M059J (cell line): ENCODE measurements at regions not wholly inside any gene's neighbourhood (a gene's known extent, or its start where the extent isn't known, plus 50 kb on each side); places are given as distances from the start of the nearest gene placed in this dataset.
"Not testable (repeated sequence)": the region's sequence is repeated elsewhere in the genome, so short reads cannot be mapped to it uniquely, and the experiment has no call there.

Experiments
- DNase-seq: peaks from one replicate; pipeline ENCODE4 v3.0.0-alpha.2; 2012; ENCODE audit warnings: low read depth

DNA sequence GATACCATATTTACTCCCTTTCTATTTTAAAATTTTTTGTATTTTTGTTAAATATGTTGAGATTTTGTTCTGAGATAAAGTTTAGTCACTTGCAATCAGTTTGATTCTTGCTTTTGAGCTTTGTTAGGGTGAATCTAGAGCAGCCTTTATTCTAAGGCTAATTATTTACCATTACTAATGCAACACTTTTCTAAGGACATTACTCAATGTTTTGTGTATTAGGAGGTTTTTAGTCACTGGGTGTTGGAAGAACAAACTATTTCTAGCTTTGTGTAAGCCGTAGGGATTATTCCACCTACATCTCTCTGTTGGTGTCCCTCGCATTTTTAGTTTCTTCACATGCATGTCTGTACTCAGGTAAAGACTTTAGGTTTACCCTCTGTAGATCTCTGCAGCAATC is 379.5 kb upstream of the CD180 start:
- no peak for DNase-seq

DNA sequence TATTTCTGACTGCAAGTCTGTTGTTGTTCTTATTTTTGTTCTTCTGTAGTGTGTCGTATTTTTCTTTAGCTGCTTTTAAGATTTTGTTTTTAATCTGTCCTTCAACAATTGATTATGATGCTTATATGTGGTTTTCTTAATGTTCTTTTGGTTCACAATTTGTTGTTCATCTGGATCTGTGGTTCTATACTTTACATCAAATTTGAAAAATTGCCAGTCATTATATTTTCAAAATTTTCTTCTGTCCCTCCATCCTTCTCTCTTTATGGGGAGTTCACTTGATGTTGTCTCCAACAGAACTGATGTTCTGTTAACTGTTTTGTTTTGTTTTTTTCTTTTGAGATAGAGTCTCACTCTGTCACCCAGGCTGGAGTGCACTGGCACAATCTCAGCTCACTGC is 378.5 kb upstream of the CD180 start:
- DNase-seq: no peak

DNA sequence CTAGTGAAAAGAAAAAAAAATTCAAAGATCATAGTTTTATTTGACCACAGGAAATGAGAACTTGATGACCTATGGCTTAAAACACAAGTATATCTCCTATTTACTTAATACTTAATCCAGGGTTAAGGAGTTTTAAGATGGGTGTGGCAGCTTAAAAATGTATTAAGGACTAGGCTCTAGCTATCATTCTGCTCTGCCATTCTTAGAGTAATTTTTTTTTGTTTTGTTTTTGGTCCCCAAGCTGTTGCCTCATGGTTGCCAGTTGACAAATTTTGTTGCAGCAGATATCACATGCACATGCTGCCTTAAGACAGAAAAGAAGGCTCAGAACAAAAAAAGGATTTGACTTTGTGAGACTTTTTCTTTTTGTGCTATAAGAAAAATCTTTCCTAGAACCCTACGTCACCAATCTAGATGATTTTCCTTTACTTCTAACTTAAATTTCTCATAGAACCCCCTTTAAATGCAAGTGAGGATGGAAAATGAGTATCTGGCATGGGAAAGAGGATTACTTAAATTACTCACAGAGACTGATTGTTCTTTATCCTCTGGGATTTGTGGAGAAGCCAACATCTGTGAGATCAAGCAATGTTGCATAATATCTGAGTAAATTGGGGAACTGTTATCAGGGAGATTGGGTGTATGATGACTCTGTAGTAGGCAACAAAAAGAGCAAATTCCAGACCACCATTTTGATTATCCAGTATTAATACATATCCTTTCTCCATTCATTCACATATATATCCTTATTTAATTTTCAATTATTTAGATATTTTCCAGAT is 364.7 kb upstream of the CD180 start:
- DNase-seq: no peak

DNA sequence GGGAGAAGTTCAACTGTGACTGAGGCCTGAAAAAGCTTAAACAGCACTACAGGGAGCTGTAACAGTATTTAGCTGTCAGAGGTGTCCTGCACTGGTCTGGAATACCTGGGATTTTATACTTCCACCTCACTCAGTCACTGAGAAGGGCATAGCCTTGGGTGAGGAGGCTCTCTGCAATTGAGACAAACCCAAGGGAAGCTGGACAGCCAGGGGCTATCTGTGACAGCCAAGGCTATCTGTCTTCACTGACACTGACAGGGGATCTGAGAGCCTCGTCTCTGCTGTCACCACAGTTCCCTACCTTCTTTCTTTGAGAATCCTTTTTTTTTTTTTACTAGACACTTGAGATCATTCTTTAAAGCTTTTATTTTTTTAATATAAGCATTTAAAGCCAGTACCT is 356.2 kb upstream of the CD180 start:
- no peak for DNase-seq

DNA sequence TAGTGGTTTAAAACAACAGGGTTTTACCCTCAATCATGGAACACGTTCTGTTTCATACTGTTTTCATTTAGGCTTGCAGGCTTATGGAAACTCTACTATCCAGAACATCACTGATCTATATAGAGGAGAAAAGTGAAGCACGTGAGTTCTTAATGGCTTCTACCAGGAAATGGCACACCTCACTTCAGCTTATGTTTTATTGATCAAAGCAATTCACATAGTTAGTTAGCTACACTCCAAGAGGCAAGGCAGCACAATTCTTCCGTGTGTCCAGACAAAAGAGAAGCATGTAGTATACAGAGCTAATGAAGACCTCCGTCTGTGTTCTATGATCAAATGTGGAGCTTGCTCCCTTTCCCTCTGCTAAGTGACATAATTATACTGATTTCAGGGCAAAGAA is 353.3 kb upstream of the CD180 start:
- DNase-seq: no peak

DNA sequence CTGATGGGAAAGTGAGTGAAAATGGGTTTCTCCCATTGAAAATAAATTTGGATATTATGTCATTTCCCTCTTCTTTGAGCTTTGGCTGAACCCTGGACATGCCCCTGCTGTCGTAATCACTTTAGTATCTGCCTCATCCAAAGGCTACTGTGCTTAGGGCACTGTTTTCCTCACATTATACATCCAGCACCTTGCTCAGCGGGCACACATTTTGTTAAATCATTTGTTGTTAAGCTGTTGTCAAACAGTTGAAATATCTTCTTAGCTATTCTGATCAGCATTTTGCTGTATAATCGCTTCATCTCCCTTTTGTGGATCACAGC is 352.7 kb upstream of the CD180 start:
- no peak for DNase-seq

DNA sequence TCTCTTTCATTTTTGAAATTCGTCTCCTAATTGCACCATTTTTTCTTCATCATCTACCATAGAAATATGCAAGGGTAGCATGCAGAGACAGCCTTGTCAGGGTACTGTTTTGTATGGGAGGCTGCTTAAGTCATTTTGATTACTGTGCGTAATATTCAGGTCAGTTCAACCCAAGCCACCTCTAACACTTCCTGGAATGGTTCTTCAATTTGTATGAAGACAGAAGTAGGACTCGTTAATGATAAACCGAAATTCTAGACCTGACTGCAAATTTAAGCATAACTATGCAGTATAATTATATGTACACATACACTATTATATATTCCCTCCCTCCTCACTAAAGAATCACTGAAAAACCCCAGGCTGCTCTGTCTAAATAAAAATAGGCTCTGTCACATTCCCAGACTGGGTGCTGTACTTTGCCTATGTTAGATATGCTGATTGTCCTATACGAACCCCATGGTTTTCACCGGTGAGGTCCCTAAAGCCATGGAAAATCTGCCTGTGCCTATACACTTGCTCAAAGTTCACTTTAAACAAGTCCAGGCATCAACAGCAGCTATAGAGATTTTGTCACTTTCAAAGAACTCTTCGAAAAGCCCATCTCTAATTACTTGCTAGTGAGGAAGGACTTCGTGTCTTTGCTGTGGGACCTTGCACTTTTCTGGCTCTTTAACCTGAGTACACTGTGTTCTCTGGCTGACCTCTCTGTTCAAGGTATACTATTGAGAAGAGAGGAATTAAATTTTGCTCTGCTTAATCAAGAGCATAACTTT is 352.1 kb upstream of the CD180 start:
- DNase-seq: no peak

DNA sequence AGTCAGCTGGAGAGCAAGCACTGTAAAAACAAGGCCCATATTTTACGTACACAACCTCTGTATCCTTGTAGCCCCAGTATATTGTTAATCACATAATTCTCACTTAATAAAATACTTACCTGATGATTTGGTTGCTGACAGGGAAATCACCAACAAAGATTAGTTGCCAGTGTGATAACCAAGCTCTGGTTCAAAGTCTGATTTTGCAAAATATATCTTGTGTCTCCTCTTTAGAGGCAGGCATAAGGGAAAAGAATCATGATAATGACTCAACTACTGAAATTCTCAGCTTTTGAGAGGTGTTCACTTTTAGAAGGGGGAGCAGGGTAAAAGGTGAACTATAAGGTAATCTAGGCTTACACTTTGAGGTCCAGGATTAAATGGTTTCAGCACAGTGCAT is 351.1 kb upstream of the CD180 start:
- DNase-seq: no peak

DNA sequence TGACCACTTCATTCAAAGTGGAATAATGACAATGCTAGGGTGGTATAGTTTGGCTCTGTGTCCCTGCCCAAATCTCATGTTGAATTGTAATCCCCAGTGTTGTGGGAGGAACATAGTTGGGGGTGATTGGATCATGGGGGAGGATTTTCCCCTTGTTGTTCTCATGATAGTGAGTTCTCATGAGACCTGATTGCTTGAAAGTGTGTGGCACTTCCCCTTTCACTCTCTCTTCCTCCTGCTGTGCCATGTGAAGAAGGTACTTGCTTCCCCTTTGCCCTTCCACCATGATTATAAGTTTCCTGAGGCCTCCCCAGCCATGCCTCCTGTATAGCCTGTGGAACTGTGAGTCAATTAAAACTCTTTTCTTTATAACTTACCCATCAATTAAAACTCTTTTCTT is 348.3 kb upstream of the CD180 start:
- not testable (repeated sequence) for DNase-seq

DNA sequence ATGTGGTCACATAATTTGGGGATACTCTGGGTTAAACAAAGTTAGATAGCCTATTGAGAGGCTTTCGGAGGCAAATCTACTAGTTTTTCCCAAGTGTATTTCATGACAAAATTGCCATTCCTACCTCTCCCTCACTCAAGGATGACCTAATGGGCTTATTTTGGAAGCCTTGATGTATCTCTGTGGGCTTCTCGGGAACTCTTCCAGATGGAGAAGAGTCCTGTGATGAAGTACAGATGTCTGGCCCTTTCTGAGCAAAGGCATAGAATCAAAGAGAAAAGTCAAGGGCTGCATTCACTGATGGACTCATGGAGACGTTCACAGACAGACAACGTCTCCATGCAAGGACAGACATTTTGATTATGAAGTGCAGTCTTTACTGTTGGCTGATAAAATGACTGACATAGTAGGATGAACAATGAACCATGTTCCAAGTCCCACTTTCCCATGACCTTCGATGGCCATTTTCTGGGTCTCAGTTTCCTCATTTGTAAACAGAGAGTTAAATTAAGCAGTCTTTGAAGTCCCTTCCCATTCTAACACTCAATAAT is 347.2 kb upstream of the CD180 start:
- no peak for DNase-seq

DNA sequence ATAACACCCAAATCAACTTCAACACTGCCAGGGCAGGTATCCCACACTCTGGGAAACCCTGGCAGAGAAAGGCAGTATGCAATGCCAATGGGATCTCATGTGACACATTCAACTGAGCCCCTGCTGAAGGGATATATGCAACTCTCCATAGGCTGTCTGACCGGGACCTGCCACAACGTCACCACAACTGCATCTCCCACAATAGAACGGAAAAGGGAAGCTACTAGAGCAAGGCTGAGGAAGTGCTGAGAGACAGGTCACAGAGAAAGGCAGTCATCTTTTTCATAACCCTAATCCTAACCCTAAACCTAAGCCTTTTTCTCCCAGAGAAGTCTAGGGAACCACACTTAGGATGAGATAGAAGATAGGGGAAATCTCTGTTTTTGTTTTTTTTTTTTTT is 345.9 kb upstream of the CD180 start:
- DNase-seq: no peak

DNA sequence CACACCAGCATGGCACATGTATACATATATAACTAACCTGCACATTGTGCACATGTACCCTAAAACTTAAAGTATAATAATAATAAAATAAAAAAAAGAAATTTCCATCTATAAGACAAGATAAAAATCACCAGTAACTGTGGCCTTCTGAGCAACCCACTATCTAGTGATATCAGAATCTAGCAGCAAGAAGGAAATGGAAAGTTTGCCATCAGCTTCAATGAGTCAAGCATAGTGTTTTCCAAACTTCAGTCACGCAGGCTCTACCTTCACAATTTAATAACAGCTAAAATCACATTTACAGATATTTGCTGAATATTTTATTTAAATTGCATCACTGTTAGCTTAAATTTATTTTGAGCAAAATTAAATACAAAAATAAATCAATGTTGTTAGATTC is 345.3 kb upstream of the CD180 start:
- no peak for DNase-seq

DNA sequence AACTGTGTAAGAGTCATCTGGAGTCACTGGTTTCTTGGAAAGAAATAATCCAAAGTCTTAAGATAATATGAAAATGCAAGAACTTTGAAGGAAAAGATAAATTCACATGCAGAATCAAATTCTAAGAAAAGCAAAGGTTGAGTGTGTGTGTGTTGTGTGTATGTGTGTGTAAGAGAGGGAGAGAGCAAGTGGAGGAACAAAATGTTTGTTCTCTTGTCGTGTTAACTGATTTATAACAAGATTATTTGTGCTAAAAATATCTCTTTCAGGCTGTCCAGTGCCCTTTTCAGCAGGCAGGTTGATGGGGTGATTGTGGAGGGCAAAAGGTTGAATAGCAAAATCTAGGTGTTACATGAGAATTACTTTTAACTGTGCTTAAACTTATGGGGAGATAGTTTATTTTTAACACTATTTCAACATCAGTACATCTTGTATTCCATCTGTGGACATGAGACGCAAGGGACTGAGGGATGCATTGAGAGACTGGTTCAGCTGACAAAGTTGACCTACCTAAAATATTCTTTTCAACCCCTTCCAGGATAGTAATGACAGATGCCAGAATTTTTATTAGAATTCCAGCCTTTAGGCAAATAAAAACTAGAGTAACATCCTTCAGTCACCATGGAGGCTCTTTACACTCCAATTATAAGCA is 342.4 kb upstream of the CD180 start:
- DNase-seq: no peak

DNA sequence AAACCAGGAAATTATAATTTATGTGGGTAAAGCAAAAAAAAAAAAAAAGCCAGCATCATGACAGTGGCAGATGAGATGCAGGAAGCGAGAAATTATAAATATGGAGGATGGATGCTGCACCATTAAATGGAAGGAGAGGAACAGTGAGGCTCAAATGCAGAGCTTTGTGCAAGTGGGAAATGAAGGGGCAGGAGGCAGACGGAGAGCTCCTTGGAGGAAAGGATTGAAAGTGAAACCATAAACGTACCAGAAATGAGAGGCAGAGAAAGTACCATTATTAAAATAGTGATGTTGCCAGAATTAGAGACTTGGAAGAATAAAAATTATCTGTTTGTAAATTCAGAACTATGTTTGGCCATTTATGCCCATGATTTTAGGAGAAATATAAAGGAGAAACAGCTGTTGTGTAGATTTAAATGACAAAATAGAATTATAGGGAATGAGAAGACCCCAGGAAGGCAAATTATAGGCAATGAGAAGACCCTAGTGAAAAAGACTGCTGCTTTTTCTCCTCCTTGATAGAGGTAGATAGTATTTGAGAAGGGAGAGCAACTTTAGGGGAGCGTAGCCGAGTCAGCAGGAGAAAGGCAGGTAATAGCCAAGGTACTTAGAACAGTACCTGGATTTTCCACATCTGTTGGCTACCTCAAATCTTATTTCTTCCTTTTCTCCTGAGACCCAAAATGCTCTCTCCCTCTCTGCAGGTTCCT is 341.0 kb upstream of the CD180 start:
- peak; percentile 15 for DNase-seq

DNA sequence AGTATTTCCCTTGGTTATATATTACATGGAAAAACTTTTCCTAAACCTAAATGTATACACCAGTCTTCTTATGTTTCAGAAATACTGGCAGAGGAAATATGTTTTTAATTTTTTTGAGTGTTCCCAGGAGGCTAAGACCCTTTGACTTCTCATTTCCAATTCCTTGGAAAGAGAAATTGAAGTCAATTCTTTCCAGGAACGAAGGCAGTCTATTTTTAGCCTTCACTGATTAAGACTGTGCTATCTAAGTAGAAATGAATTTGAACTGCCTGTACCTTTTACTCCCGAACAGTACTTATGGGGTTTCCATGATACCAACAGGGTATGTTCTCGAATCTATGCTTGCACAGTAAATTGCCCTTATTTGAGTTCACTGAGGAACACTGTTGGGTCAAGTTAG is 340.3 kb upstream of the CD180 start:
- no peak for DNase-seq

DNA sequence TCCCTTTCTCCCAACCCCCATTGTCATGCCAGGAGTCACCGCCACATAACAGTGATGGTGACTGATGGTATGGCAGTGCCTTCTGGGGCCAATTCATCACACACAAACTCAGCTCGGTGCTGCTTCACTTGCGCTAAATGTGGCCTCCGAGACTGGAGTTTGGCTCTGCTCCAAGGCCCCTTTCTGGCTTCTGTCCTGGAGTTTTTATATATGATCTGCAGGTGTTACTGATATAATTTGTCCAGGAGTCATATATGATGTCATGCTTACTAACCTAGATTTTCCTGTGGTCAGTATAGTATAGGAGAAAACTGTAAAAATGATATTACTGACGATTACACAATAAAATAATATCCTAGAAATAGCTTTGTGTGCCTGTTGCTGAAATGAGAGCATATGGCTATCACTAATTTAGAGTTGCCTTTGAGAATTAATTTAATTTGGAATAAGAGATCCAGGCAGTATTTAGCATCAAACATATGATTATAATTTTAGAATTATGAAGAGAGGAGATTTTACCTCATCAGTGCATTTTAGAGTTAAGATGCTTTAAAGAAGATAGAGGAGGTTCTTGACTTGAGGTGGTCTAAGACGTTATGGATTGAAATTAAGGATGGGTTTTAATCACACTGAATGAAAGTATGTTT is 334.1 kb upstream of the CD180 start:
- DNase-seq: no peak

DNA sequence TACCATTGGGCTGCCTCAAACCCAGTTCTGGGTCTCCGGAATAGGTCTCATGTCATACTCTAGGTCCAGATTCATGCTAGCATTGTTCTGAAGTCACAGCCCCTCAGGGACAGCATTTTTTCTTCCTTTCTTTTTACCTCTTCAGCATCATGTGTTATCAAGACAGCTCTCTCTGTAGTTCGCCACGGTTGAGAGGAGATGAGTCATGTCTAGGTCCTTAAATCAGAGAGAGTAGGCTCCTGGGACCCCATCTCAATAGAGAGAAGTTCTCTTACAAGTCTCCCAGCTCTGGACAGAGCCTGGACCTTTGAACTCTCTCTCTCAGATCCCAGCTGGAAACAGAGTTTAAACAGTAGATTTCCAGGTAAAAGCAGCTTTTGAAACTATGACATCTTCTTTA is 332.4 kb upstream of the CD180 start:
- no peak for DNase-seq

DNA sequence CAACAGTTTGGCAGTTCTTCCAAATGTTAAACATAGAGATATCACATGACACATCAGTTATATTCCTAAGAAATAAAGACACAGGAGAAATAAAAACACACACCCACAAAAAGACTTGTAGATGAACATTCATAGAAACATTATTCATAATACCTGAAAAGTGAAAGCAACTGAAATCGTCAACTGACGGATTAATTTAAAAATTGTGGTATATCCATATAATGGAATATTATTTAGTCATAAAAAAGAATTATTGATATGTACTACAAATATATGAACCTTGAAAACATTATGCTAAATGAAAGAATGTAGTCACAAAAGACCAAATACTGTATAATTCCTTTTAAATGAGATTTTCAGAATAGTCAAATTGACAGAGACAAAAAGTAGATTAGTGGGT is 330.2 kb upstream of the CD180 start:
- DNase-seq: no peak

DNA sequence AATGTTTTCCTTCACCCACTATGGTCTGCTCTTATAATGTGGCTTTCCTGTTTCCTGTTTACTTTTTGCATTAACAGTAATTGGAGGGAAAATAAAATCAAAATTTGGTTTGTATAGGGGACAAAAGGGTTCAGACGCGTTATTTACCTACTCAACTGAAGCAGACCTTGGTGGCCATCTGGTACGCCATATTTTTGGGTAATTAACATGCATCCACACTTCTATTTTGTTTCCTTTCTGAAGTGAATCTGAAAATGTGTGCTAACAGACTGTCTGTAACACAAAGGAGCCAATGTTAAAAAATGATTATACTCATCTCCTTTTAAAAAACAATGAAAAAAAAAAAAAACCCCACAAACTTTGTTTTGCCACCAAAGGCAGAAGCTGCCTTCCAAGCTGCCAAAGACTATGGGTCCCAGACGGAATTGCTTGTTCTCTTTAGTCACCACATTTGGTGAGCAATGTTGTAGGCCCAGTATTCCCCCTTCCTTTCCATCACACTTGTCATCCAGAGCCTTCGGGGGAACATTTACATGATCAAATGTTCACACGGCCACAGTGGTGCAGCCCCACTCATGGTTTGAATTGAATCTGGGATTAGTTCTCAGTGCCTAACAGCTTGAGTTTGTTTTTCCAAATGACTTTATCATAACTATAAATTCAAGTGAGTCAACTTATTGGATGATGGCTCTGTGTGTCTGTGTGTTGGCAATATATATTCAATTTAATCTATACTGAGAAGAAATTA is 323.7 kb upstream of the CD180 start:
- no peak for DNase-seq

DNA sequence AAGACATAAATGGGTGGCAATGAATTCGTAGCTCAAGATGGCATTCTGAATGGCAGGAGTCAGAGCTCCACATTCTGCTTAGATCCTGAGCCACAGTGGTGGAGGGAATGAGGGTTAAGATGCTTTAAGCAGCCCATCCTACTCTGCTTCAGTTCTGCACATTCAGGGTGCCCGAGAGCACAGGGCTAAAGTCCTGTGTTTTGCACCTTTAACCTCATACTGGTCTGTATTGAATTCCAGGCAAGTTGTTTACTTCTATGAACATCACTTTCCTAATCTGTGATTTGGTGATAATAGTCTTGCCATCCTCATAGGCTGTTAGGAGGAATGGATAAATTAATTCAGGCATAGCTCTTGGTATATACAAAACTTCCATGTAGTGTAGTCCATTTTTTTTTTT is 321.6 kb upstream of the CD180 start:
- DNase-seq: no peak
